GM12875 (cell line): ENCODE measurements at regions not wholly inside any gene's neighbourhood (a gene's known extent, or its start where the extent isn't known, plus 50 kb on each side); places are given as distances from the start of the nearest gene placed in this dataset.

Source experiments
- H3K4me3 ChIP-seq: one replicate; pipeline ENCODE4 v1.5.1; 2011; ENCODE audit warnings: low read depth, low read length, control low read depth
- TF ChIP-seq, protein P1 (sequence below): IDR thresholded peaks from 2 replicates; pipeline ENCODE4 v1.5.1; 2011; ENCODE audit warnings: low read depth, mild to moderate bottlenecking, control low read depth, inconsistent platforms, low read length, moderate library complexity, borderline replicate concordance; ENCODE audit not compliant: insufficient read depth

DNA sequence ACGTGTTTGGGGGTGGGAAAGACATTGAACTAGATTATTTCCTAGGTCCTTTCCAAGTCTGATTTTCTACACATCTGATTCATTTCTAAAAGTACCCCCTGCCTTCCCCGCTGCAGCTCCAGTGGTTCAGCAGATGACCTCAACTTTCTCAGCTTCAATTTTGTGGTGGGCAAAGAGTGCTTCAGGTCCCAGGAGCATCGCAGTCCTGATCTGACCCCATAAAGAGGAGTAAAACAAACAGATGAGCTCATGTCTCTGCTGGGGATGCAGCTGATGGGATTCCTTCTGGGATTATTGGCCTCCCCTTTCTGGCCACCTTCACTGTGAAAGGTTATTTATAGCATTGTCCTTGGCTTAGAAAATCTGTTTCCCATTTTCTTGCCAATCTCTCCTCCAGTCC is 337.0 kb upstream of the PLXNA2 start:
- no peak overlapping the region for H3K4me3 ChIP-seq
- TF ChIP-seq, protein P1, sequence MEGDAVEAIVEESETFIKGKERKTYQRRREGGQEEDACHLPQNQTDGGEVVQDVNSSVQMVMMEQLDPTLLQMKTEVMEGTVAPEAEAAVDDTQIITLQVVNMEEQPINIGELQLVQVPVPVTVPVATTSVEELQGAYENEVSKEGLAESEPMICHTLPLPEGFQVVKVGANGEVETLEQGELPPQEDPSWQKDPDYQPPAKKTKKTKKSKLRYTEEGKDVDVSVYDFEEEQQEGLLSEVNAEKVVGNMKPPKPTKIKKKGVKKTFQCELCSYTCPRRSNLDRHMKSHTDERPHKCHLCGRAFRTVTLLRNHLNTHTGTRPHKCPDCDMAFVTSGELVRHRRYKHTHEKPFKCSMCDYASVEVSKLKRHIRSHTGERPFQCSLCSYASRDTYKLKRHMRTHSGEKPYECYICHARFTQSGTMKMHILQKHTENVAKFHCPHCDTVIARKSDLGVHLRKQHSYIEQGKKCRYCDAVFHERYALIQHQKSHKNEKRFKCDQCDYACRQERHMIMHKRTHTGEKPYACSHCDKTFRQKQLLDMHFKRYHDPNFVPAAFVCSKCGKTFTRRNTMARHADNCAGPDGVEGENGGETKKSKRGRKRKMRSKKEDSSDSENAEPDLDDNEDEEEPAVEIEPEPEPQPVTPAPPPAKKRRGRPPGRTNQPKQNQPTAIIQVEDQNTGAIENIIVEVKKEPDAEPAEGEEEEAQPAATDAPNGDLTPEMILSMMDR: no peak

DNA sequence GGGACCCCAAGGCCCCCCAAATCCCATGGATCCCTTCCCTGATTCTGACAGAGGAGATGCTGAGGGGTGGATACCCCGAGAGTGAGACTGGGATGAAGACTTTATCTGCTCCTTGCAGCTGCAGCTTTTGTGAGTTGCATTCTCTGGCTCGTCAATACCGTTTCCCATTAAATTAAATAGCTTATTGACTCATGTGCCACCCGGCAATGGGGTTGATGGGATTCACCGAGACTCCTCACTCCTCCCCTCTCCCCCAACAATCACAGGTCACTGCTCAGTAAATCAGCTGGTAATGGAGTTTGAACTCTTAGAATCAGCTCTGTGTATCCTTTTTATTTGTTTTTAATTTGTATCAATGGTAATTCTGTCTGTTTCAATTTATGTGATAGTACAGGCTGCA is 337.5 kb upstream of the PLXNA2 start:
- TF ChIP-seq, protein P1: no peak
- no peak overlapping the region for H3K4me3 ChIP-seq

DNA sequence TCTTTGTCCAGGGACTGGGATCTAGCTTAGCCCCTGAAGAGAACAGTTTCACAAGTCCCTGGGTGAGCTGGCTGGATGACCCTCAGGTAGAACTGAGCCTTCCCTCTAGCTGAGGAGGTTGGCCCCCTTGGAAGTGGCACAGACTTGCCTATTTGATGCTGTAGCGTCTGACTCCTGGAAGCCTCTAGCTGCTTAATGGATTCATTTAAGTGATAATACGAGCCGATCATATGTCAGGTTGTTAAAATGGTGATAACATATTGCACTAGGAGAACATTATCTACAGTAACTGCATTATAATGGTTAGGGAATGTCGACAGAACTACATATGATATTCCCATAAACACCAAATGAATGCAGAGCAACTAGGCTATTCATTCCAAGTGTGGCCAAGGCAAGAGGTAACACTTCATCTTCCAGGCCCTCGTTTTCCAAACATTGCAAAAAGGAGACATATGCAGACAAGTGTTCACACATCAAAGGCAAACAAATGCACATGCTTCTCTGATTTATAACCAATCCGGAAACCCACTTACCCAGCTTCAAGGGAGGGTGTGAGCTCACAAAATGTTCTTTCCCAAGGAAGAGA is 340.1 kb upstream of the PLXNA2 start:
- TF ChIP-seq, protein P1: no peak

DNA sequence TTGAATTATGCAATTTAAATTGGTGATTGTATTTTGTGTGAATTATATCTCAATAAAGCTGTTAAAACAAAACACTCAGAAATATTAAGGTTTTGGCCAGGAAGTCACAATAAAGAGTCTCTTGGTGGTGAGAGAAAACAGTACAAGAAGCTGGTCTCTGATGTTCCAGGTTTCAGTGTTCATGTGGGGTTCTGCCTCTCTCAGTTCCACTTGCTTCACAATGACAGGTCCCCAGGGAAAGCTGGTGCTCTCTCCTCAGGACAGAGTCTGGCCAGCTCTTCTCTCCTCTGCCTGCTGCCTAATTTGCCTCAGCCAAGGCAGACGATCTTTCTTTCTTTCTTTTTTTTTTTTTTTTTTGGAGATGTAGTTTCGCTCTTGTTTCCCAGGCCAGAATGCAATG is 342.9 kb upstream of the PLXNA2 start:
- TF ChIP-seq, protein P1: no peak
- no peak overlapping the region for H3K4me3 ChIP-seq

More for the DNA sequence above, 340.1 kb upstream of the PLXNA2 start:
- H3K4me3 ChIP-seq: no peak overlapping the region

DNA sequence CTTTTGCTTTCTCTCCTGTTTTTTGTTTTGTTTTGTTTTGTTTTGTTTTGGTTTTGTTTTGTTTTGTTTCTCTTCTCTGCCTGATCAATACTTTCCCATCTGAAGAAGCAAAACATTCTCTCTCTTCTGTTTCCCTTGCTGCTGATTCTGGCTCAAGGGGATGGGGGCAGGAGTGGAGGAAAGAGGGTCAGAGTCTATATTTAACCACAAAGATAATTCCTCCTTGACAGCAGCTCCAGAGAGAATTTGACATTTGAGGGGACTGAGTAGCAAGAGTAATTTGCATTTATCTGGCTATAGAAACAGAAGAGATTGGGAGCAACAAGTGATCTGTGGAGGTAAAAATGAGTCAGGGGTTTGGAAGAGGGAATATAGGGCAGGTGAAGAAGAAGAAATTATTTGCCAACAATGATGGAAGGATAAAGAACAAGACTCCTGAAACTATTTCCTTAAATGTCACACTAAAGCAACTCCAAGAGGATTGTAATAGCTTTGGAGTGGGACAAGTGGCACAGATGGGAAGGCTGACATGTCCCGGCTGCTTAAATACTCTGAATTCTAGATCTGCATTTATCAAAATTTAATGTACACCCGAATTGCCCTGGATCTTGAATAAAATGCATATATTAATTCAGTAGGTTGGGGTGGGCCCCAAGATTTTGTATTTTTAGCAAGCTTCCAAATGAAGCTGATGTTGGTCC is 349.3 kb upstream of the PLXNA2 start:
- TF ChIP-seq, protein P1: no peak
- H3K4me3 ChIP-seq: no peak overlapping the region

DNA sequence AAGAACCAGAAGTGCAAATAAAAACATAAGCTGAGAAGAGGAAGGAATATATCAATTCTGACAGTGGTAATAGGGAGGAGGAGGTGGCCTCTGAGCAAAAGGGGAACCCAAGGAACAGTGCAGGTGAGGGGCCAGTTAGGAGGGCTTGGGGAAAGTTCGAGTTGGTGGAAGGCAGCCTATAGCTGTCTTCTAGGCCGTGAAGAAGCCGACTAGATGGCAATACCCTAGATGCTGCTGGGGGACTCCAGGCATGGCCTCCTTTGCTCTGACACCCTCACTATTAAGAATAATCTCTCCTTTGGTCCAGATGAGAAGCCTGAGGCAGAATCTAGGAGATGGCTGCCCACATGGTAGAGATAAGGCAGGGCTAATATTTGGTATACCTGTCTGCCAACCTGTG is 351.1 kb upstream of the PLXNA2 start:
- no peak overlapping the region for H3K4me3 ChIP-seq
- TF ChIP-seq, protein P1: no peak

DNA sequence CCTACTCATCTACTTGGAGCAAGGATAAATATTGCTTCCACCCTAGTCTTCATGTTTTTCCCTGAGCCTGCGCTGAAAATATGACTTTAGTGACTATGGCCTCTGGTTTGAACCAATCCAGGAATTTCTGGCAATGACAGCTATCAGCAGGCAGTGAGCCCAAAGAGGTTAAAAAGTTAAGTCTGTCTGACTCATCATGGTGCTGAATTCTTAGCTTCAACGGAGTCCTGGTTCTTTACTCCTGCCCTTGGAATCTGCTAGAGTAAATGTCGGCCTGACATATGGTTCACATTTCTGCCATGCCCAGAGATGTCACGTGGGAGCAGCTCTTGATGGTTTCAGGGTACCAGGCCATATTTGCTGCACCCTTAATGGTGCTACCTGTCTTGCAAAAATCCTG is 351.6 kb upstream of the PLXNA2 start:
- no peak overlapping the region for H3K4me3 ChIP-seq
- TF ChIP-seq, protein P1: no peak
